C4-2B (cell line): ENCODE measurements at regions not wholly inside any gene's neighbourhood (a gene's known extent, or its start where the extent isn't known, plus 50 kb on each side); places are given as distances from the start of the nearest gene placed in this dataset.

ENCODE experiments used
- H3K27ac ChIP-seq: fragments of 450-650 bp; 2 replicates; pipeline ENCODE4 v1.5.1; 2017
- ZFX ChIP-seq: fragments of 450-650 bp; IDR thresholded peaks from 2 replicates; pipeline ENCODE4 v1.6.1; 2017
- TF ChIP-seq, protein P1 (sequence below): fragments of 450-650 bp; conservative IDR thresholded peaks from 2 replicates; pipeline ENCODE4 v1.5.1; 2017; ENCODE audit warnings: mild to moderate bottlenecking

DNA sequence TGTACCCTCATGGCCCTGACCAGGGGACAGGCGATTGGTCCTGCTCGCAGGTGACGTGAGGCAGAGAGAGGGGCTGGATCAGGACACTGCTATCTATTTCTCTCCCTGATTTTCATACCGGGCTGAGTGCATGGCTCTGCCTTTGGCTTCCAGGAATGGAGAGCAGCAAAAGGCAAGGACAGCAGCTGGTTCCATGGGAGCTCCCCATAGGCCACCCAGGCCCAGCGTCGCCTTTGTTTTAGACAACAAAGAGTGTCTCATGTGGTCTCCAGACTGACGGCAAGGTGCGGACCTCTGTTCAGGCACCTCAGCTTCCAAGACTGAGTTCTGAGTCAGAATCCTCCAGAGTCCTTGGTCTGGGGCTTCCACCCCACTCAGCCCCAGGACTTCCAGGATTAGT is 123.1 kb downstream of the VEGFA start:
- H3K27ac ChIP-seq = no peak overlapping the region
- no peak for TF ChIP-seq ZFX
- TF ChIP-seq, protein P1, sequence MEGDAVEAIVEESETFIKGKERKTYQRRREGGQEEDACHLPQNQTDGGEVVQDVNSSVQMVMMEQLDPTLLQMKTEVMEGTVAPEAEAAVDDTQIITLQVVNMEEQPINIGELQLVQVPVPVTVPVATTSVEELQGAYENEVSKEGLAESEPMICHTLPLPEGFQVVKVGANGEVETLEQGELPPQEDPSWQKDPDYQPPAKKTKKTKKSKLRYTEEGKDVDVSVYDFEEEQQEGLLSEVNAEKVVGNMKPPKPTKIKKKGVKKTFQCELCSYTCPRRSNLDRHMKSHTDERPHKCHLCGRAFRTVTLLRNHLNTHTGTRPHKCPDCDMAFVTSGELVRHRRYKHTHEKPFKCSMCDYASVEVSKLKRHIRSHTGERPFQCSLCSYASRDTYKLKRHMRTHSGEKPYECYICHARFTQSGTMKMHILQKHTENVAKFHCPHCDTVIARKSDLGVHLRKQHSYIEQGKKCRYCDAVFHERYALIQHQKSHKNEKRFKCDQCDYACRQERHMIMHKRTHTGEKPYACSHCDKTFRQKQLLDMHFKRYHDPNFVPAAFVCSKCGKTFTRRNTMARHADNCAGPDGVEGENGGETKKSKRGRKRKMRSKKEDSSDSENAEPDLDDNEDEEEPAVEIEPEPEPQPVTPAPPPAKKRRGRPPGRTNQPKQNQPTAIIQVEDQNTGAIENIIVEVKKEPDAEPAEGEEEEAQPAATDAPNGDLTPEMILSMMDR = no peak

DNA sequence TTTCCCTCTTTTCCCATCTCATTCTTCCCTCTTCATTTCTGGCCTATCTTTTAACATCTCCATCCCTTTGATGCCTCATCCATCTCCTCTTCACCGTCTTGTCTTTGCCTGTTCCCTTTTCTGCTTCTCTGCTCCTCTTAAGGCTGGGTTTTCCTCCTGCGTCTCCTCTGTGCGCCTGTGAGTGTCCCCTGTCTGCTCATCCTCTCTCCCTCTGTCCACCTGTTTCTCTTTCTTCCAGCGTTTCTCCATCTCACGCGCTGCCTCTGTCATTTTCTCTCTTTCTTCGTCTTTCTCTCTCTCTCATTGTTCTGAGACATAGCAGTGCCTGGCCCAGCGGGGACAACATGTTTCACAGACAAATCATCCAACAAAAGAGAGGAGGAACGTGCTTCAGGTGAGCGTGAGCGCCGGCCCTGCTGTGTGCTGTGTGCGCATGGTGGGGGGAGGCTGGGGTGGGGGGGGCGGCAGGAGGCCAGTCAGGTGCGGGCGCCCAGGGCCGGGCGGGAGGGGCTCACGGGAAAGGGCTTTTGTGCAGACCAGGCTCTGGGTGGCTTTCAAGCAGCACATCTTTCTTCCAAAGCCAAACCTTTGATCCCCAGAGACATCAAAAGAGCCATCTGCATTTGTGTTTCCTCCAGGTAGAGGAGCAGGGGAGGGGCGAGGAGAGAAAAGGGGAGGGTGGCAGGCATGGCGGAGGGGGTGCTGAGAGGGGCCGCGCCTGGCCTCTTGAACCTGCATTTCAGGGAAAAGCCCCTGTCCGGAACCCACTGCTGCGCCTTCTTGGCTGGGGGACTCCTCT is 121.3 kb downstream of the VEGFA start:
- TF ChIP-seq, protein P1 = no peak
- no peak for TF ChIP-seq ZFX
- H3K27ac ChIP-seq = no peak overlapping the region

GRCh38 chr6:43890197-43891062 is 120.4 kb downstream of the VEGFA start:
- TF ChIP-seq, protein P1 = no peak
- TF ChIP-seq ZFX = no peak
- H3K27ac ChIP-seq = no peak overlapping the region

- no peak overlapping the region for H3K27ac ChIP-seq
- TF ChIP-seq, protein P1 = no peak
- no peak for TF ChIP-seq ZFX
Observed at GRCh38 chr6:43887906-43888683, 118.1 kb downstream of the VEGFA start.

- no peak overlapping the region for H3K27ac ChIP-seq
- TF ChIP-seq, protein P1 = no peak
- no peak for TF ChIP-seq ZFX
Observed at GRCh38 chr6:43887340-43887858, 117.4 kb downstream of the VEGFA start.

- TF ChIP-seq ZFX = no peak
- TF ChIP-seq, protein P1 = no peak
- H3K27ac ChIP-seq = no peak overlapping the region
Observed at GRCh38 chr6:43886717-43887339, 116.8 kb downstream of the VEGFA start.
